ENCODE measurements at regions not wholly inside any gene's neighbourhood (a gene's known extent, or its start where the extent isn't known, plus 50 kb on each side); places are given as distances from the start of the nearest gene placed in this dataset.

- no peak for DNase-seq
These were observed 165.2 kb upstream of the HES1 start for GRCh38 chr3:193970773-193971206.

- peak; percentile 8 for DNase-seq
These were observed 164.6 kb upstream of the HES1 start for GRCh38 chr3:193971261-193971751.

- DNase-seq: no peak
These were observed 164.0 kb upstream of the HES1 start for GRCh38 chr3:193971966-193972365.

- DNase-seq: no peak
These were observed 163.1 kb upstream of the HES1 start for GRCh38 chr3:193972832-193973231.

GRCh38 chr3:193974191-193974652, 161.7 kb upstream of the HES1 start:
- no peak for DNase-seq

GRCh38 chr3:193974671-193975535, 161.0 kb upstream of the HES1 start:
- no peak for DNase-seq

- no peak for DNase-seq
These were observed 158.3 kb upstream of the HES1 start for GRCh38 chr3:193977622-193978021.

GRCh38 chr3:193978030-193978429, 157.9 kb upstream of the HES1 start:
- DNase-seq: no peak

- DNase-seq: no peak
These were observed 157.5 kb upstream of the HES1 start for GRCh38 chr3:193978486-193978885.

- DNase-seq: no peak
These were observed 155.6 kb upstream of the HES1 start for GRCh38 chr3:193980326-193980725.

- no peak for DNase-seq
These were observed 155.0 kb upstream of the HES1 start for GRCh38 chr3:193980905-193981304.

GRCh38 chr3:193981504-193981903, 154.4 kb upstream of the HES1 start:
- DNase-seq: no peak

GRCh38 chr3:193982258-193982659, 153.7 kb upstream of the HES1 start:
- no peak for DNase-seq

- DNase-seq: no peak
These were observed 151.8 kb upstream of the HES1 start for GRCh38 chr3:193983846-193984818.

GRCh38 chr3:193984876-193985275, 151.1 kb upstream of the HES1 start:
- DNase-seq: no peak

GRCh38 chr3:193987186-193987585, 148.8 kb upstream of the HES1 start:
- DNase-seq: no peak

GRCh38 chr3:193989186-193989585, 146.8 kb upstream of the HES1 start:
- DNase-seq: no peak

GRCh38 chr3:193991666-193992424, 144.1 kb upstream of the HES1 start:
- DNase-seq: no peak

GRCh38 chr3:193992425-193993037, 143.4 kb upstream of the HES1 start:
- no peak for DNase-seq

- no peak for DNase-seq
These were observed 139.7 kb upstream of the HES1 start for GRCh38 chr3:193996221-193996620.

GRCh38 chr3:193996641-193997089, 139.3 kb upstream of the HES1 start:
- no peak for DNase-seq
